Smooth muscle cell (in vitro differentiated cells): ENCODE measurements at regions not wholly inside any gene's neighbourhood (a gene's known extent, or its start where the extent isn't known, plus 50 kb on each side); places are given as distances from the start of the nearest gene placed in this dataset.

Experiments
- DNase-seq: peaks from one replicate; lab custom pipeline; 2025; ENCODE audit not compliant: unreplicated experiment; lab: John Stamatoyannopoulos, UW
- H2AFZ ChIP-seq: fragments of 200-600 bp; sonication (generic); 2 replicates; pipeline ENCODE4 v1.6.0; 2016; ENCODE audit warnings: antibody characterized with exemption, low read depth, mild to moderate bottlenecking
- H3F3A ChIP-seq: fragments of 200-600 bp; sonication (generic); 2 replicates; pipeline ENCODE4 v1.6.0; 2017; ENCODE audit warnings: antibody characterized with exemption, low read depth
- H3K27ac ChIP-seq: fragments of 200-600 bp; sonication (generic); 2 replicates; pipeline ENCODE4 v1.5.1; 2016; ENCODE audit warnings: low read depth, mild to moderate bottlenecking
- H3K27me3 ChIP-seq: fragments of 200-600 bp; sonication (generic); 2 replicates; pipeline ENCODE4 v1.6.1; 2016; ENCODE audit warnings: low read depth, mild to moderate bottlenecking
- H3K36me3 ChIP-seq: fragments of 200-600 bp; sonication (generic); 2 replicates; pipeline ENCODE4 v1.5.1; 2016; ENCODE audit warnings: low read depth
- H3K4me1 ChIP-seq: fragments of 200-600 bp; sonication (generic); 2 replicates; pipeline ENCODE4 v1.5.1; 2016; ENCODE audit warnings: low read depth
- H3K4me2 ChIP-seq: fragments of 200-600 bp; sonication (generic); 2 replicates; pipeline ENCODE4 v1.6.0; 2016; ENCODE audit warnings: mild to moderate bottlenecking
- H3K4me3 ChIP-seq: fragments of 200-600 bp; sonication (generic); 2 replicates; pipeline ENCODE4 v1.5.1; 2016; ENCODE audit warnings: mild to moderate bottlenecking
- H3K79me2 ChIP-seq: fragments of 200-600 bp; sonication (generic); 2 replicates; pipeline ENCODE4 v1.6.0; 2016; ENCODE audit warnings: low read depth, mild to moderate bottlenecking
- H3K9ac ChIP-seq: fragments of 200-600 bp; sonication (generic); 2 replicates; pipeline ENCODE4 v1.6.0; 2016; ENCODE audit warnings: low read depth
- H3K9me3 ChIP-seq: fragments of 200-600 bp; sonication (generic); replicated peaks from 2 replicates; pipeline ENCODE4 v1.5.1; 2016; ENCODE audit warnings: low read depth
- H4K20me1 ChIP-seq: fragments of 200-600 bp; sonication (generic); 2 replicates; pipeline ENCODE4 v1.6.0; 2016; ENCODE audit warnings: low read depth
- whole genome bisulfite sequencing: methylation state at CpG from one replicate; pipeline ENCODE4 v1.1.7; 2016; ENCODE audit warnings: low lambda C conversion rate; 5-methylcytosine and 5-hydroxymethylcytosine counted together
- TF ChIP-seq, protein P1 (sequence below): fragments of 200-600 bp; sonication (generic); IDR thresholded peaks from 2 replicates; pipeline ENCODE4 v1.5.1; 2017; ENCODE audit warnings: borderline replicate concordance, mild to moderate bottlenecking, antibody characterized with exemption; ENCODE audit not compliant: insufficient read depth, poor library complexity, severe bottlenecking

- Histone ChIP-seq H3K36me3 (no peaks in the 10 kb centered on the region), H4K20me1 (no peaks in the 10 kb centered on the region), H3K79me2 (no peaks in the 10 kb centered on the region), H3K27me3 (no peaks in the 10 kb centered on the region), H3F3A (no peaks in the 10 kb centered on the region), H3K27ac (no peak overlapping the region), H3K4me2 (no peak overlapping the region), H3K4me1 (no peaks in the 10 kb centered on the region), H3K9me3 (no peaks in the 10 kb centered on the region), H3K4me3 (no peak overlapping the region), H2AFZ (no peak overlapping the region), H3K9ac (no peak overlapping the region)
- 92% methylated on average over 2 of the region's 2 CpGs for WGBS
- DNase-seq = no peak
- TF ChIP-seq, protein P1, sequence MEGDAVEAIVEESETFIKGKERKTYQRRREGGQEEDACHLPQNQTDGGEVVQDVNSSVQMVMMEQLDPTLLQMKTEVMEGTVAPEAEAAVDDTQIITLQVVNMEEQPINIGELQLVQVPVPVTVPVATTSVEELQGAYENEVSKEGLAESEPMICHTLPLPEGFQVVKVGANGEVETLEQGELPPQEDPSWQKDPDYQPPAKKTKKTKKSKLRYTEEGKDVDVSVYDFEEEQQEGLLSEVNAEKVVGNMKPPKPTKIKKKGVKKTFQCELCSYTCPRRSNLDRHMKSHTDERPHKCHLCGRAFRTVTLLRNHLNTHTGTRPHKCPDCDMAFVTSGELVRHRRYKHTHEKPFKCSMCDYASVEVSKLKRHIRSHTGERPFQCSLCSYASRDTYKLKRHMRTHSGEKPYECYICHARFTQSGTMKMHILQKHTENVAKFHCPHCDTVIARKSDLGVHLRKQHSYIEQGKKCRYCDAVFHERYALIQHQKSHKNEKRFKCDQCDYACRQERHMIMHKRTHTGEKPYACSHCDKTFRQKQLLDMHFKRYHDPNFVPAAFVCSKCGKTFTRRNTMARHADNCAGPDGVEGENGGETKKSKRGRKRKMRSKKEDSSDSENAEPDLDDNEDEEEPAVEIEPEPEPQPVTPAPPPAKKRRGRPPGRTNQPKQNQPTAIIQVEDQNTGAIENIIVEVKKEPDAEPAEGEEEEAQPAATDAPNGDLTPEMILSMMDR = no peak
Measured at GRCh38 chr2:167431949-167432348, 543.7 kb downstream of the XIRP2 start.

- DNase-seq = no peak
- Histone ChIP-seq H3K4me2 (no peak overlapping the region), H3K36me3 (no peaks in the 10 kb centered on the region), H4K20me1 (no peaks in the 10 kb centered on the region), H3K27me3 (no peaks in the 10 kb centered on the region), H2AFZ (no peak overlapping the region), H3K4me3 (no peak overlapping the region), H3K27ac (no peak overlapping the region), H3K9me3 (no peaks in the 10 kb centered on the region), H3K9ac (no peak overlapping the region), H3K79me2 (no peaks in the 10 kb centered on the region), H3K4me1 (no peaks in the 10 kb centered on the region), H3F3A (no peaks in the 10 kb centered on the region)
- TF ChIP-seq, protein P1 = no peak
Measured at GRCh38 chr2:167430447-167430846, 542.2 kb downstream of the XIRP2 start.

DNA sequence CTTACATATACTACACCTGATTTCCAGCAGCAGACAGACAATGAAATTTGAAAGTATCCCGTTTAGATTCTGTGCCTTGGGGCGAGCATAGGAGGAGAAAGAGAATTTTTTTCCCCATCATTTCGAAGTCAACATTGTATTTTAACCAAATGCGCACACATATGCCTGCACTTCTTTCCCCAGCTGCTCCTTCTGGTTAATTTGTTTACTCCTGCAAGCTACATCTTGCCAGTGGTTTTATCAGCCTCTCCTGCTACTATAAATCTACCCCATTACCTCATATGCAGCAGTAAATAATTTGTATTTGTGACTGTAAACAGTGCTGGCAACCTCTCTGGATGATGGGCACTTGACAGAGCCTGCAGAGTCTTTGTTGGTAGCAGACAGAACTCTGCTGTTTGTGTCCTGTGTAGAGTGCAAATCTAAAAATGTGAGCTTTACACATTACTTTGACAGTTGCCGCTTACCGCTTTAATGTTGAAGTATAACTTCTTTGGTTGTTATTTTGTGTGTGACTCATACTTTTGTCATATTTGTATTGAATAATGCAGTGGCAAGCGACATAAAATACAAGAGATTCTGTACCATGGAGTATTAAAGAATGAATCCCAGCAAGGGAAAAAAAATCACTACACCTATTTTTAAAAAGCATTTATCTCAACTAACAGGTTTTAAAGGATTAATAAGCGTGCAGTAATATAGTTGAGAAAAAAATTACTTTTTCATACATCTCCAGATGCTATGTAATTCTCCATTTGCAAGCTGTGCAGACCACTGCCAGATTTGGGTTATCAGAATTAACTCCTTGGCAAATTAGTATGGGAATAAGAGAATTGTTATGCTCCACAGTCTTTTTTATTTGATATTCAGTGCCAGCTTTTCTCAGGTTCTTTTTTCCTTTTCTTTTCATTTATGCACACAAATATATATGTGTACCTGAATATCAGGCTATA, 536.8 kb downstream of the XIRP2 start:
- 91% methylated on average over 8 of the region's 8 CpGs for WGBS

More for the DNA sequence above, 536.8 kb downstream of the XIRP2 start:
- no peak overlapping the region for H3K4me3 ChIP-seq
- H3K4me2 ChIP-seq = no peak overlapping the region
- TF ChIP-seq, protein P1 = no peak
- H4K20me1 ChIP-seq = no peaks in the 10 kb centered on the region
- no peak overlapping the region for H3K27ac ChIP-seq
- H3K36me3 ChIP-seq = no peaks in the 10 kb centered on the region
- no peak for DNase-seq
- H3K9ac ChIP-seq = no peak overlapping the region
- H3K27me3 ChIP-seq = no peaks in the 10 kb centered on the region
- H3K4me1 ChIP-seq = no peaks in the 10 kb centered on the region
- H3F3A ChIP-seq = no peaks in the 10 kb centered on the region
- no peaks in the 10 kb centered on the region for H3K9me3 ChIP-seq
- no peaks in the 10 kb centered on the region for H3K79me2 ChIP-seq
- H2AFZ ChIP-seq = no peak overlapping the region
